DMS 273 (cell line): ENCODE measurements at regions not wholly inside any gene's neighbourhood (a gene's known extent, or its start where the extent isn't known, plus 50 kb on each side); places are given as distances from the start of the nearest gene placed in this dataset.
"Not testable (repeated sequence)": the region's sequence is repeated elsewhere in the genome, so short reads cannot be mapped to it uniquely, and the experiment has no call there.

Experiments used
- DNase-seq: peaks from one replicate; lab custom pipeline; 2025; ENCODE audit not compliant: unreplicated experiment; lab: John Stamatoyannopoulos, UW

GRCh38 chr10:59975918-59976317 lies 69.6 kb upstream of the CCDC6 start:
- DNase-seq: not testable (repeated sequence)

- DNase-seq: no peak
These were observed 65.6 kb upstream of the CCDC6 start for GRCh38 chr10:59971915-59972314.

GRCh38 chr10:59970396-59971368 lies 64.3 kb upstream of the CCDC6 start:
- DNase-seq: no peak

GRCh38 chr10:59968705-59969104 lies 62.3 kb upstream of the CCDC6 start:
- DNase-seq: no peak

- DNase-seq: peak; percentile 35
These were observed 60.7 kb upstream of the CCDC6 start for GRCh38 chr10:59967079-59967478.

- DNase-seq: peak; percentile 79
These were observed 59.7 kb upstream of the CCDC6 start for GRCh38 chr10:59965899-59966650.

GRCh38 chr10:59962756-59963155 lies 56.4 kb upstream of the CCDC6 start:
- no peak for DNase-seq

GRCh38 chr10:59960751-59961150 lies 54.4 kb upstream of the CCDC6 start:
- DNase-seq: no peak

- DNase-seq: no peak
These were observed 53.2 kb upstream of the CCDC6 start for GRCh38 chr10:59959504-59960018.

- no peak for DNase-seq
These were observed 52.5 kb upstream of the CCDC6 start for GRCh38 chr10:59958882-59959281.

- DNase-seq: no peak
These were observed 51.6 kb upstream of the CCDC6 start for GRCh38 chr10:59957975-59958374.
